GM12878 (cell line): ENCODE measurements at regions not wholly inside any gene's neighbourhood (a gene's known extent, or its start where the extent isn't known, plus 50 kb on each side); places are given as distances from the start of the nearest gene placed in this dataset.

ENCODE experiments used
- ATF3 ChIP-seq: IDR thresholded peaks from 2 replicates; pipeline ENCODE4 v1.6.1; 2011; ENCODE audit warnings: low read depth, mild to moderate bottlenecking, low read length, moderate library complexity, borderline replicate concordance; ENCODE audit errors: extremely low read depth
- CBX3 ChIP-seq: fragments of 200-600 bp; sonication (generic); IDR thresholded peaks from 2 replicates; pipeline ENCODE4 v1.6.1; 2016; ENCODE audit warnings: low read depth, borderline replicate concordance
- CEBPB ChIP-seq, 2 experiments: fragments of 150-350 bp in 1 of 2; IDR thresholded peaks; 2 replicates each; pipeline ENCODE4 v1.6.1; 2012 to 2014; ENCODE audit warnings: low read depth in 2 of 2, low read length in 2 of 2, borderline replicate concordance in 1 of 2, inconsistent platforms in 1 of 2
- E2F4 ChIP-seq: IDR thresholded peaks from 2 replicates; pipeline ENCODE4 v1.6.1; 2012; ENCODE audit warnings: low read depth, low read length, improper control_type of control experiment
- EZH2 ChIP-seq: IDR thresholded peaks from 2 replicates; pipeline ENCODE4 v1.6.1; 2012; ENCODE audit warnings: low read depth, mild to moderate bottlenecking, control low read depth, inconsistent platforms, low read length, borderline replicate concordance; ENCODE audit not compliant: control insufficient read depth
- MXI1 ChIP-seq: fragments of 150-350 bp; IDR thresholded peaks from 2 replicates; pipeline ENCODE4 v1.6.1; 2011; ENCODE audit warnings: low read depth, mild to moderate bottlenecking, inconsistent platforms, low read length, improper control_type of control experiment
- NR2C2 ChIP-seq: IDR thresholded peaks from 2 replicates; pipeline ENCODE4 v1.6.1; 2011; ENCODE audit warnings: borderline replicate concordance, low read depth; ENCODE audit not compliant: control insufficient read depth, insufficient read length
- POLR2A ChIP-seq: IDR thresholded peaks from 2 replicates; pipeline ENCODE4 v1.6.1; 2011; ENCODE audit warnings: low read depth, mild to moderate bottlenecking, low read length
- RFX5 ChIP-seq: IDR thresholded peaks from 2 replicates; pipeline ENCODE4 v1.6.1; 2011; ENCODE audit warnings: low read depth, low read length, improper control_type of control experiment
- SMC3 ChIP-seq: IDR thresholded peaks from 2 replicates; pipeline ENCODE4 v1.6.1; 2011; ENCODE audit warnings: low read length, improper control_type of control experiment, borderline replicate concordance
- SRF ChIP-seq, 2 experiments: IDR thresholded peaks; 2 replicates each; pipeline ENCODE4 v1.6.1; 2011; ENCODE audit warnings: low read depth in 2 of 2, low read length in 2 of 2, mild to moderate bottlenecking in 1 of 2, moderate library complexity in 1 of 2
- YY1 ChIP-seq: IDR thresholded peaks from 2 replicates; pipeline ENCODE4 v1.6.1; 2011; ENCODE audit warnings: low read depth, mild to moderate bottlenecking, low read length
- TF ChIP-seq, protein P1 (sequence below), 3 experiments: IDR thresholded peaks in 2 of 3; conservative IDR thresholded peaks in 1 of 3; 2 replicates each; pipeline ENCODE4 v1.5.1; 2011; ENCODE audit warnings: low read depth in 3 of 3, low read length in 3 of 3, mild to moderate bottlenecking in 3 of 3, control low read depth in 2 of 3, moderate library complexity in 2 of 3, inconsistent platforms in 1 of 3, mixed read lengths in 1 of 3; ENCODE audit not compliant: control insufficient read depth in 2 of 3, insufficient read depth in 1 of 3; ENCODE audit errors: extremely low read depth in 1 of 3

DNA sequence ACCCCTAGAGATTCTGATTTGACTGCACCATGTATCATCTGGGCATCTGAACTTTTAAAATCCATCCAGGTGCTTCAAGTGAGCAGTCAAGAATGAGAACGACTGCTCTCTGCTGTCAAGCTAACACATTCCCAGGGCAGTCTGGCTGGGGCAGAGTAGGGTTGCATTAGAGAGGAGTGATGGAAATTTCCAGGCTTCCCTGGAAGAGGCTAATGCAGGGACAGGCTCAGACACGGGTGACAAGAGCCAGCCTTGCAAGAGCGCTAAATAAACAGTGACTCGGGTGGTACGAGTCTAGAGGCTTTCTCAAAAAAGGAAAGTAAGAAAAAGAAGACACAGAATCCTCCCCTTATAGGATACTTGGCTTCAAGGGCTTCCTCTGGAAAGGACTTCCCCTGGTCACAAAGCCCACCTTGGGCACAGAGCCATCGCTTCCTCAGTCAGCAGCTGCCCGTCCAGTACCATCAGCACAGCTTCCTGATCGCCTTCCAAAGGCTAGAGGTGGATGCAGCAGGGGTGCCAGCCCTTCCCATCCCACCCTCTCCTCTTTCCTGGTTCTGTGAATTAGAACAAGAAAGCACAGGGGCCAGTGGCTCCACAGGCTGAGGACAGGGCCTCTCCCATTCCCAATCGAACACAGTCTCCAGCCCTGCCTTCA, 177.4 kb upstream of the RREB1 start:
- TF ChIP-seq EZH2 (no peak), SMC3 (no peak), E2F4 (no peak), POLR2A (no peak), SRF (IDR thresholded peaks at IDR 0.05; ENCODE audit: low read depth in 2 of 2, low read length in 2 of 2) (no peak), ATF3 (no peak), CBX3 (no peak), YY1 (no peak), CEBPB (IDR thresholded peaks at IDR 0.05; ENCODE audit: borderline replicate concordance in 1 of 2, low read depth in 2 of 2, low read length in 2 of 2) (no peak), MXI1 (no peak), NR2C2 (no peak), RFX5 (no peak)
- TF ChIP-seq, protein P1, sequence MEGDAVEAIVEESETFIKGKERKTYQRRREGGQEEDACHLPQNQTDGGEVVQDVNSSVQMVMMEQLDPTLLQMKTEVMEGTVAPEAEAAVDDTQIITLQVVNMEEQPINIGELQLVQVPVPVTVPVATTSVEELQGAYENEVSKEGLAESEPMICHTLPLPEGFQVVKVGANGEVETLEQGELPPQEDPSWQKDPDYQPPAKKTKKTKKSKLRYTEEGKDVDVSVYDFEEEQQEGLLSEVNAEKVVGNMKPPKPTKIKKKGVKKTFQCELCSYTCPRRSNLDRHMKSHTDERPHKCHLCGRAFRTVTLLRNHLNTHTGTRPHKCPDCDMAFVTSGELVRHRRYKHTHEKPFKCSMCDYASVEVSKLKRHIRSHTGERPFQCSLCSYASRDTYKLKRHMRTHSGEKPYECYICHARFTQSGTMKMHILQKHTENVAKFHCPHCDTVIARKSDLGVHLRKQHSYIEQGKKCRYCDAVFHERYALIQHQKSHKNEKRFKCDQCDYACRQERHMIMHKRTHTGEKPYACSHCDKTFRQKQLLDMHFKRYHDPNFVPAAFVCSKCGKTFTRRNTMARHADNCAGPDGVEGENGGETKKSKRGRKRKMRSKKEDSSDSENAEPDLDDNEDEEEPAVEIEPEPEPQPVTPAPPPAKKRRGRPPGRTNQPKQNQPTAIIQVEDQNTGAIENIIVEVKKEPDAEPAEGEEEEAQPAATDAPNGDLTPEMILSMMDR (IDR thresholded peaks at IDR 0.05 in 2 of 3, conservative IDR thresholded peaks at IDR 0.05 in 1 of 3; ENCODE audit: control insufficient read depth in 2 of 3, extremely low read depth in 1 of 3, insufficient read depth in 1 of 3, low read depth in 3 of 3, low read length in 3 of 3) = no peak
